Activated naive CD4-positive, alpha-beta T cell treated with anti-CD3 and anti-CD28 coated beads, Interleukin-2, amount 10 ng/mL, durations not matched to agents 7 days and 5 days (primary cell): ENCODE measurements at regions not wholly inside any gene's neighbourhood (a gene's known extent, or its start where the extent isn't known, plus 50 kb on each side); places are given as distances from the start of the nearest gene placed in this dataset.

Experiments
- CTCF ChIA-PET: fragments of 350-600 bp; sonication (Branson Sonifier 250); formaldehyde crosslinking; loops from one replicate; lab custom pipeline; 2021; ENCODE audit warnings: antibody characterized with exemption; lab: Charles Lee
- DNase-seq: peaks from one replicate; pipeline ENCODE4 v3.0.0-alpha.2; 2020
- H3K27ac Mint-ChIP-seq: one replicate; pipeline ENCODE4 v1.8.0; 2021; ENCODE audit warnings: mild to moderate bottlenecking, moderate library complexity, mixed read lengths
- H3K27me3 Mint-ChIP-seq: one replicate; pipeline ENCODE4 v1.8.0; 2021; ENCODE audit warnings: mild to moderate bottlenecking, mixed read lengths
- H3K36me3 Mint-ChIP-seq: one replicate; pipeline ENCODE4 v1.8.0; 2021; ENCODE audit warnings: mixed read lengths
- H3K4me1 Mint-ChIP-seq: one replicate; pipeline ENCODE4 v1.8.0; 2021; ENCODE audit warnings: mixed read lengths
- H3K4me3 Mint-ChIP-seq: one replicate; pipeline ENCODE4 v1.8.0; 2021; ENCODE audit warnings: mild to moderate bottlenecking, moderate library complexity, mixed read lengths
- H3K9me3 Mint-ChIP-seq: one replicate; pipeline ENCODE4 v1.8.0; 2021; ENCODE audit warnings: mixed read lengths

DNA sequence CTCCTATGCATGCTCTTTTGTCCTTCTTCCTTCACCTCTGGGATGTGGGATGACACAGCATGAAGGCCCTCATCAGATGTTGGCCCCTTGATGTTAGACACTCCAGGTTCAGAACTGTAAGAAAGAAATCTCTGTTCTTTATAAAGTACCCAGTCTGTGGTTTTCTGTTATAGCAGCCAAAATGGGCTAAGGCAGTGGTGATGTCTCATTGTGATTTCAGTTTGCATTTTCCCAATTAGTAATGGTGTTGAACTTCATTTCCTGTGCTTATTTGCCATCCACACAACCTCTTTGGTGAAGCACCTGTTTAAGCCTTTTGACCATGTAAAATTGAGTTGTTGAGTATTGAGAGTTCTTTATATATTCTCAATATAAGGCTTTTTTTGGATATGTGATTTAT, 129.3 kb upstream of the C1orf174 start:
- CTCF ChIA-PET, result no interaction called here
- H3K4me3 Mint-ChIP-seq, result no peak overlapping the region
- no peak for DNase-seq
- H3K9me3 Mint-ChIP-seq, result no peaks in the 10 kb centered on the region
- H3K27me3 Mint-ChIP-seq, result peaks cover 17% of the 10 kb centered on the region
- no peaks in the 10 kb centered on the region for H3K36me3 Mint-ChIP-seq
- H3K27ac Mint-ChIP-seq, result no peak overlapping the region
- H3K4me1 Mint-ChIP-seq, result no peaks in the 10 kb centered on the region

DNA sequence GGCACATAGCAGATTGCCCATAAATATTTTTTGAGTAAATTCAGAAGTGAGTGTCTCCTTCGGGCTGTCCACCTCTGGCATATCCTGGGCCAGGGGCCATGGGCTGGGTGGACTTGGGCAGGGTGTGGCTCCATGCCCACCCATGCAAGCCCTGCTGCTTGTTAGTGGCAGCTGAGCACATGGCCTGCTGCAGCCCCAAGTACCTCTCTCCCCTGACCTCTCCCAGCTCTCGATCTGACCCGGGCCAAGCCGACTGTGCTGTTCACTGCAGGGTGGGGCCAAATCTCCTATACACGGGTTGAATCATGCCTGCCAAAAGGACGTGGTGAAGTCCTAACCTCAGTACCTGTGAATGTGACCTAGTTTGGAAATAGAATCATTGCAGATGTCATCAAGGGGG, 132.5 kb upstream of the C1orf174 start:
- no peak overlapping the region for H3K4me3 Mint-ChIP-seq
- H3K36me3 Mint-ChIP-seq, result no peaks in the 10 kb centered on the region
- DNase-seq, result no peak
- no peaks in the 10 kb centered on the region for H3K9me3 Mint-ChIP-seq
- H3K27me3 Mint-ChIP-seq, result peaks cover 9% of the 10 kb centered on the region
- no peaks in the 10 kb centered on the region for H3K4me1 Mint-ChIP-seq
- CTCF ChIA-PET, result no interaction called here
- no peak overlapping the region for H3K27ac Mint-ChIP-seq

- Mint-ChIP-seq H3K36me3 (no peaks in the 10 kb centered on the region), H3K9me3 (no peaks in the 10 kb centered on the region), H3K27me3 (peaks cover 5% of the 10 kb centered on the region), H3K4me3 (no peak overlapping the region), H3K4me1 (no peaks in the 10 kb centered on the region), H3K27ac (no peak overlapping the region)
- no peak for DNase-seq
- CTCF ChIA-PET, result no interaction called here
These were observed 133.1 kb upstream of the C1orf174 start for GRCh38 chr1:4033129-4033676.

DNA sequence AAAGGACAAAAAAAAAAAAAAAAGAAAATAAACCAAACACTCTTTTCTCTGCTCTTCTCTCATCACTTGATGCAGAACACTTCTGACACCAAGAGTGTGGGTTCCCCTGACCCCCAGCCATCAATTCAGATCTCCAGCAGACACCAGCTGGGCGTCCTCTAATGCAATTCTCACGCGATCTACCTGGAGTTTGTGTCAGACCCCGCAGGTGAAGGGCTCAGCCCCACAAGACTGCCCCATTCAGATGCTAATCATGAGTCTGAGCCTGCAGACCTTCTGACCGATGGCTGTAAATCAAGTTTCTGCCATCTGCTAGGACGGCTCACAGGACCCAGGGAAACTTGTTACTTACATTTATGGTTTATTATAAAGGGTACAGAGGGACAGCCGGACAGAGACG, 133.6 kb upstream of the C1orf174 start:
- no peaks in the 10 kb centered on the region for H3K4me1 Mint-ChIP-seq
- CTCF ChIA-PET, result no interaction called here

GRCh38 chr1:4034318-4034887, 134.3 kb upstream of the C1orf174 start:
- CTCF ChIA-PET, result no interaction called here
- no peak overlapping the region for H3K4me3 Mint-ChIP-seq
- peaks cover 4% of the 10 kb centered on the region for H3K27me3 Mint-ChIP-seq
- no peak overlapping the region for H3K27ac Mint-ChIP-seq
- no peaks in the 10 kb centered on the region for H3K36me3 Mint-ChIP-seq
- no peak for DNase-seq
- H3K4me1 Mint-ChIP-seq, result no peaks in the 10 kb centered on the region
- H3K9me3 Mint-ChIP-seq, result no peaks in the 10 kb centered on the region

More for the DNA sequence above, 133.6 kb upstream of the C1orf174 start:
- H3K36me3 Mint-ChIP-seq, result no peaks in the 10 kb centered on the region
- DNase-seq, result no peak
- H3K4me3 Mint-ChIP-seq, result no peak overlapping the region
- H3K27ac Mint-ChIP-seq, result no peak overlapping the region
- H3K27me3 Mint-ChIP-seq, result peaks cover 4% of the 10 kb centered on the region
- H3K9me3 Mint-ChIP-seq, result no peaks in the 10 kb centered on the region

- H3K36me3 Mint-ChIP-seq, result no peaks in the 10 kb centered on the region
- H3K4me3 Mint-ChIP-seq, result no peak overlapping the region
- no peak overlapping the region for H3K27ac Mint-ChIP-seq
- no peaks in the 10 kb centered on the region for H3K9me3 Mint-ChIP-seq
- H3K27me3 Mint-ChIP-seq, result peaks cover 17% of the 10 kb centered on the region
- CTCF ChIA-PET, result no interaction called here
- no peak for DNase-seq
- H3K4me1 Mint-ChIP-seq, result peaks cover 8% of the 10 kb centered on the region
These were observed 144.9 kb upstream of the C1orf174 start for GRCh38 chr1:4044967-4045366.

GRCh38 chr1:4045397-4046010, 145.4 kb upstream of the C1orf174 start:
- Mint-ChIP-seq H3K4me1 (peaks cover 8% of the 10 kb centered on the region), H3K4me3 (no peak overlapping the region), H3K36me3 (no peaks in the 10 kb centered on the region), H3K27ac (no peak overlapping the region), H3K27me3 (peaks cover 17% of the 10 kb centered on the region), H3K9me3 (no peaks in the 10 kb centered on the region)
- CTCF ChIA-PET, result no interaction called here
- DNase-seq, result no peak

DNA sequence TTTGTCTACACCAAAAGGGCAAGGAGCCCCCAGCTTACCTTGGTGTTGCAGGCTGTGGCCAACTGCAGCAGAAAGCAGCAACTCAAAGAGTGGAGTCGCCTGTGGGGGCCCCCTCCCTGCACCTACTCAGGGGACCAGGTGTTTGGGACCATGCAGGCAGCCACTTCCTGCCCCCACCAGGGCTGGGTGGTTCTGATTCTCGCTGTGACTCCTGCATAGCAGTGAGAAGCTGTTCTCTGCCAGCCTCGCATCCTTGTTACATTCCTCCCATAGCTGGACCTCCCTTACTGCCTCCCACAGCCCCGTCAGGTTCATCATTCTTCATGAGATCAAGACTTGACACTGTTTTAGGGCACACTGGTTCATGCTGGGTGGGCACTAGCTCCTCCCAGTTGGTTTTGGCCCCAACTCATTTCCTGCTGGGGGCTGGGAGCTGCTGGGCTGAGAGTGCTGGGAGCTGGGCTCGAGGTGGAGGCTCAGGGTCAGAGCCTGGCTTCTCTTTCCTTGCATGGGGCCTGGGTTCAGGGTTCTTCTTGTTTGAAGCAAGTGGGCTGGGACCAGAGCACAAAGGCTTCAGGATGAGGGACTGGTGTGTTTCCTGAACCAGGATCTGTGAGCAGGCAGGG, 146.9 kb upstream of the C1orf174 start:
- H3K36me3 Mint-ChIP-seq, result no peaks in the 10 kb centered on the region
- CTCF ChIA-PET, result no interaction called here
- H3K4me1 Mint-ChIP-seq, result peaks cover 8% of the 10 kb centered on the region
- H3K4me3 Mint-ChIP-seq, result no peak overlapping the region
- H3K27me3 Mint-ChIP-seq, result peaks cover 17% of the 10 kb centered on the region
- no peak overlapping the region for H3K27ac Mint-ChIP-seq
- no peak for DNase-seq
- no peaks in the 10 kb centered on the region for H3K9me3 Mint-ChIP-seq

DNA sequence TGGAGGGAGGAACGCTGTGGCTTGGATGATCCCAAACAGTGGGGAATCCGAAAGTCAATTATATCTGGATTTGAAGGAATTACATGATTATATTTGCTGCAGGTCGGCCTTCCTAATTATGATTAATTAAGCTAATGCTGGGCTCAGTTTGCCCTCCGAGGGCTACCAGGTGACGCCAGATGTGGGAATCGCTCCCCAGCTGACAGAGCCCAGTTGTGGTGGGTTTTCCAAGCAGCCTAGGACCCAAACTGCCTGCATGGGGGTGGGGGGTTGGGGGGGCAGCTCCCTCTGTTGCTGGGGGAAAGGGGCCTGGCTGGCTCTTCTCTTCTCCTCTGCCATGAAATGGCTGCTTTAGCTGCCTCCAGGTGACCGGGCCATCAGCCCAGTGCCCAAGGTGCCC, 147.6 kb upstream of the C1orf174 start:
- no peaks in the 10 kb centered on the region for H3K36me3 Mint-ChIP-seq
- CTCF ChIA-PET, result no interaction called here
- DNase-seq, result no peak
- no peak overlapping the region for H3K4me3 Mint-ChIP-seq
- H3K27me3 Mint-ChIP-seq, result peaks cover 17% of the 10 kb centered on the region
- no peak overlapping the region for H3K27ac Mint-ChIP-seq
- H3K9me3 Mint-ChIP-seq, result no peaks in the 10 kb centered on the region
- H3K4me1 Mint-ChIP-seq, result peaks cover 8% of the 10 kb centered on the region

- no peak overlapping the region for H3K27ac Mint-ChIP-seq
These were observed 148.0 kb upstream of the C1orf174 start for GRCh38 chr1:4048076-4048475.

DNA sequence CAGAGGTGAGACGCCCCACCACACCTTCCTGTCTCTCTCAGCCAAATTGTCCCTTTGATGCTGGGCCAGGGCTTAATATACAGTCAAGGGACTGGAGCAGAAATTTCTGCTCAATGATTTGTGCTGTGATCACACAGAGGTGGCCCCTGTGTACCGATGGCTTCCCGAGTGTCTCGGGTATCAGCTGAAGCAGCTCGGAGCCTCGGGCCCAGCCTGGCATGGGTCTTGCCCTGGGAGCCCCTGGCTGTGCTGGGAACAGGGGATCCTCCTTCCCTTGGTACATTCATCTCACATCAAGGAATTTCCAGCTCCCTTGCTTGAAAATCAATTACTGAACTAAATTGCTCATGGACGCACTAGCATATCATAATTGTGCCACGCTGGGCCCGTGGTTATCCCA, 148.8 kb upstream of the C1orf174 start:
- Mint-ChIP-seq H3K4me1 (peaks cover 8% of the 10 kb centered on the region), H3K36me3 (no peaks in the 10 kb centered on the region), H3K27ac (no peak overlapping the region), H3K9me3 (no peaks in the 10 kb centered on the region), H3K4me3 (no peak overlapping the region), H3K27me3 (peaks cover 18% of the 10 kb centered on the region)
- no peak for DNase-seq
- CTCF ChIA-PET, result no interaction called here

More at GRCh38 chr1:4048076-4048475, 148.0 kb upstream of the C1orf174 start:
- DNase-seq, result no peak
- CTCF ChIA-PET, result no interaction called here
- H3K36me3 Mint-ChIP-seq, result no peaks in the 10 kb centered on the region
- peaks cover 17% of the 10 kb centered on the region for H3K27me3 Mint-ChIP-seq
- no peak overlapping the region for H3K4me3 Mint-ChIP-seq
- no peaks in the 10 kb centered on the region for H3K9me3 Mint-ChIP-seq
- peaks cover 8% of the 10 kb centered on the region for H3K4me1 Mint-ChIP-seq

DNA sequence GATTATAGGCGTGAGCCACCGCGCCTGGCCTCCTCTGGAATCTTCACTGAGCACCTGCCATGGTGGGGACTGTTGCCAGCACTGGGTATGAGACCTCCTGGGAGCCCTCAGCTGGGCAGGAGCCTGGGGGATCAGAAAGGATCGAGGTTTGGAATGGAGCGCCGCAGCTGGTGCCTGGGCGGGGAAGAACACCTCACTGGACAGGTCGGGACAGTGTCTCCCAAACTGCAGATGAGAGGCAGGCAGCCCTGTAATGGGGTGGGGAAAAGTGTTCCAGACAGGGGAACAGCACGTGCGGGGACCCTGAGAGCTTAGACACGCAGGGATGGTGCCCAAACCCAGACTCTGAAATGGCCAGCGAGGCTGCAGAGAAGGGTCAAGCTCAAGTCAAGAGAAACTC, 150.9 kb upstream of the C1orf174 start:
- no peak for DNase-seq
- H3K27ac Mint-ChIP-seq, result no peak overlapping the region
- CTCF ChIA-PET, result no interaction called here
- H3K4me3 Mint-ChIP-seq, result no peak overlapping the region
- peaks cover 14% of the 10 kb centered on the region for H3K27me3 Mint-ChIP-seq
- H3K4me1 Mint-ChIP-seq, result peaks cover 8% of the 10 kb centered on the region
- H3K9me3 Mint-ChIP-seq, result no peaks in the 10 kb centered on the region
- no peaks in the 10 kb centered on the region for H3K36me3 Mint-ChIP-seq

DNA sequence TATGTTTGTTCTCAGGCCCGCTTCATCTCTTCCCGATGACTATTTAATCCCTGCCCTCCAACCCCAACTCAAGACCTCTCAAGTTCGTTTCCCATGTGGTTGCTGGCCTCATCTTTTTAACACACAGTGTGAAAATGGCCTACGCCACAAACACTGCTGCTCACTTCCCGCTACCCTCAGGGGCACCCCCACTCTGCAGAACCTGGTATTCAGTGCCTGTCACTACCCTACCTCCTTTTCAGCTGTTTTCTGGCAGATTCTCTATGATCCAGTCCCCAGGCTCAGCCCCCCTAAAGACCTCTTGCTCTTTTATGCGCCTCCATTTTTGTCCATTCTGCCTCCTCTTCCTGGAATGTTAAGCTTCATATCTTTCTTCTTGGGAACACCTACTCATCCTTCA, 152.6 kb upstream of the C1orf174 start:
- CTCF ChIA-PET, result no interaction called here

GRCh38 chr1:4053160-4053748, 153.2 kb upstream of the C1orf174 start:
- H3K4me1 Mint-ChIP-seq, result no peaks in the 10 kb centered on the region
- H3K9me3 Mint-ChIP-seq, result no peaks in the 10 kb centered on the region
- DNase-seq, result no peak
- H3K27ac Mint-ChIP-seq, result no peak overlapping the region
- no peaks in the 10 kb centered on the region for H3K36me3 Mint-ChIP-seq
- H3K27me3 Mint-ChIP-seq, result peaks cover 9% of the 10 kb centered on the region
- CTCF ChIA-PET, result no interaction called here
- H3K4me3 Mint-ChIP-seq, result no peak overlapping the region

More for the DNA sequence above, 152.6 kb upstream of the C1orf174 start:
- Mint-ChIP-seq H3K4me1 (peaks cover 2% of the 10 kb centered on the region), H3K9me3 (no peaks in the 10 kb centered on the region), H3K27ac (no peak overlapping the region), H3K36me3 (no peaks in the 10 kb centered on the region), H3K4me3 (no peak overlapping the region), H3K27me3 (peaks cover 9% of the 10 kb centered on the region)
- no peak for DNase-seq

DNA sequence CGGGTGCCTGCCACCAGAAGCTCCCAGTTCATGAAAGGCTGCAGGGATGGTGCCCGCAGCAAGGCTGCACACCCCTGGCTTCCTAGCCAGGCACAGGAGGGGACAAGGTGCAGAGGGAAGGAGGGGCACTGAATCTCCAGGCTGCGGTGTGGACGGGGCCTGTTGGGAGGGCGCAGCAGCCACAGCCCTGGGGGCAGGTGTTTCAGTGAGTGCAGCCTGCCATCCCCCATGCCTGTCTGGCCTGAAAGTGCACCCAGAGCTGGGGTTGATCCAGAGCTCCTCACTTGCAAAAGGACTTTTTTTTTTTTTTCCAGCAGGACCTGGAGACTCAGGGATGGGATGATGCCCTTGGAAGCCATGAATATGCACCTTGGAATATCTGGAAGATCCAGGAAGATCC, 153.7 kb upstream of the C1orf174 start:
- Mint-ChIP-seq H3K9me3 (no peaks in the 10 kb centered on the region), H3K36me3 (no peaks in the 10 kb centered on the region), H3K27me3 (peaks cover 9% of the 10 kb centered on the region), H3K4me3 (no peak overlapping the region), H3K4me1 (no peaks in the 10 kb centered on the region), H3K27ac (no peak overlapping the region)
- CTCF ChIA-PET, result no interaction called here
- no peak for DNase-seq
